K562 (cell line): ENCODE measurements at regions not wholly inside any gene's neighbourhood (a gene's known extent, or its start where the extent isn't known, plus 50 kb on each side); places are given as distances from the start of the nearest gene placed in this dataset.

Experiments used
- BRF2 ChIP-seq: IDR thresholded peaks from 3 replicates; pipeline ENCODE4 v1.6.1; 2011; ENCODE audit warnings: borderline replicate concordance, mild to moderate bottlenecking; ENCODE audit not compliant: insufficient read length, insufficient read depth
- POLR2AphosphoS5 ChIP-seq: IDR thresholded peaks from 2 replicates; pipeline ENCODE4 v1.6.1; 2011; ENCODE audit warnings: mild to moderate bottlenecking, low read depth, low read length, moderate library complexity; ENCODE audit not compliant: control insufficient read depth, insufficient read depth
- TF ChIP-seq, protein P1 (sequence below), 3 experiments: fragments of 200-800 bp in 1 of 3; sonication (Bioruptor generic) in 1 of 3; sonication (generic) in 1 of 3; formaldehyde crosslinking in 1 of 3; IDR thresholded peaks; 2 replicates each; pipeline versions ENCODE4 v1.6.1 to v1.8.0; 2016 to 2022; ENCODE audit warnings: mild to moderate bottlenecking in 2 of 3, missing compliant biosample characterization in 2 of 3, missing genetic modification characterization in 2 of 3, missing genetic modification reagents in 1 of 3
- TF ChIP-seq, protein P2 (sequence below), 2 experiments: fragments of 450-650 bp; formaldehyde crosslinking in 1 of 2; IDR thresholded peaks; 2 replicates each; pipeline versions ENCODE4 v1.4.0 to v1.6.1; 2014 to 2020; ENCODE audit warnings: mild to moderate bottlenecking in 2 of 2, borderline replicate concordance in 1 of 2, low read depth in 1 of 2

DNA sequence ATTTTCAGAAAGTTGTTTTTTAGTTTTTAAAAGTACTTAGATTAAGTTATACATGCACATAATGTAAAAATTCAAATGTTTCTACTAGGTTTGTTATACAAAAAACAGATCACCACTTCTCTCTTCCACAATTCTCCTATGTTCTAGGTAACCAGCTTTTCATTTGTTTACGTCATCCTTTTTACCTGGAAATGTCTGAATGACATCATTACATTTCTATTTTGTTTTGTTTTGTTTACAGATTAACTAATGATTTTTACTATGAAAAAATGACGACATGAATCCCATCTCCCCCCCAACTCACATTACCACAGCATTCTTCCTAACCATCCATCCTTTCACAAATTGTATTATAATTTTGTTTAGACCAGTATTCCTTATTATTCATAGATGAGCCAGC, 1709.2 kb downstream of the EFNA5 start:
- no peak for TF ChIP-seq POLR2AphosphoS5
- TF ChIP-seq BRF2 = no peak
- TF ChIP-seq, protein P1, sequence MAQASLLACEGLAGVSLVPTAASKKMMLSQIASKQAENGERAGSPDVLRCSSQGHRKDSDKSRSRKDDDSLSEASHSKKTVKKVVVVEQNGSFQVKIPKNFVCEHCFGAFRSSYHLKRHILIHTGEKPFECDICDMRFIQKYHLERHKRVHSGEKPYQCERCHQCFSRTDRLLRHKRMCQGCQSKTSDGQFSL (CRISPR knock-in tag; IDR thresholded peaks at IDR 0.05) = no peak
- TF ChIP-seq, protein P1 (tag; IDR thresholded peaks at IDR 0.05) = no peak
- TF ChIP-seq, protein P2, sequence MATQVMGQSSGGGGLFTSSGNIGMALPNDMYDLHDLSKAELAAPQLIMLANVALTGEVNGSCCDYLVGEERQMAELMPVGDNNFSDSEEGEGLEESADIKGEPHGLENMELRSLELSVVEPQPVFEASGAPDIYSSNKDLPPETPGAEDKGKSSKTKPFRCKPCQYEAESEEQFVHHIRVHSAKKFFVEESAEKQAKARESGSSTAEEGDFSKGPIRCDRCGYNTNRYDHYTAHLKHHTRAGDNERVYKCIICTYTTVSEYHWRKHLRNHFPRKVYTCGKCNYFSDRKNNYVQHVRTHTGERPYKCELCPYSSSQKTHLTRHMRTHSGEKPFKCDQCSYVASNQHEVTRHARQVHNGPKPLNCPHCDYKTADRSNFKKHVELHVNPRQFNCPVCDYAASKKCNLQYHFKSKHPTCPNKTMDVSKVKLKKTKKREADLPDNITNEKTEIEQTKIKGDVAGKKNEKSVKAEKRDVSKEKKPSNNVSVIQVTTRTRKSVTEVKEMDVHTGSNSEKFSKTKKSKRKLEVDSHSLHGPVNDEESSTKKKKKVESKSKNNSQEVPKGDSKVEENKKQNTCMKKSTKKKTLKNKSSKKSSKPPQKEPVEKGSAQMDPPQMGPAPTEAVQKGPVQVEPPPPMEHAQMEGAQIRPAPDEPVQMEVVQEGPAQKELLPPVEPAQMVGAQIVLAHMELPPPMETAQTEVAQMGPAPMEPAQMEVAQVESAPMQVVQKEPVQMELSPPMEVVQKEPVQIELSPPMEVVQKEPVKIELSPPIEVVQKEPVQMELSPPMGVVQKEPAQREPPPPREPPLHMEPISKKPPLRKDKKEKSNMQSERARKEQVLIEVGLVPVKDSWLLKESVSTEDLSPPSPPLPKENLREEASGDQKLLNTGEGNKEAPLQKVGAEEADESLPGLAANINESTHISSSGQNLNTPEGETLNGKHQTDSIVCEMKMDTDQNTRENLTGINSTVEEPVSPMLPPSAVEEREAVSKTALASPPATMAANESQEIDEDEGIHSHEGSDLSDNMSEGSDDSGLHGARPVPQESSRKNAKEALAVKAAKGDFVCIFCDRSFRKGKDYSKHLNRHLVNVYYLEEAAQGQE (IDR thresholded peaks at IDR 0.05; ENCODE audit: borderline replicate concordance) = no peak
- TF ChIP-seq, protein P2 (CRISPR knock-in tag; IDR thresholded peaks at IDR 0.05; ENCODE audit: low read depth) = no peak
